ENCODE measurements at regions not wholly inside any gene's neighbourhood (a gene's known extent, or its start where the extent isn't known, plus 50 kb on each side); places are given as distances from the start of the nearest gene placed in this dataset.

- TF ChIP-seq, protein P1, sequence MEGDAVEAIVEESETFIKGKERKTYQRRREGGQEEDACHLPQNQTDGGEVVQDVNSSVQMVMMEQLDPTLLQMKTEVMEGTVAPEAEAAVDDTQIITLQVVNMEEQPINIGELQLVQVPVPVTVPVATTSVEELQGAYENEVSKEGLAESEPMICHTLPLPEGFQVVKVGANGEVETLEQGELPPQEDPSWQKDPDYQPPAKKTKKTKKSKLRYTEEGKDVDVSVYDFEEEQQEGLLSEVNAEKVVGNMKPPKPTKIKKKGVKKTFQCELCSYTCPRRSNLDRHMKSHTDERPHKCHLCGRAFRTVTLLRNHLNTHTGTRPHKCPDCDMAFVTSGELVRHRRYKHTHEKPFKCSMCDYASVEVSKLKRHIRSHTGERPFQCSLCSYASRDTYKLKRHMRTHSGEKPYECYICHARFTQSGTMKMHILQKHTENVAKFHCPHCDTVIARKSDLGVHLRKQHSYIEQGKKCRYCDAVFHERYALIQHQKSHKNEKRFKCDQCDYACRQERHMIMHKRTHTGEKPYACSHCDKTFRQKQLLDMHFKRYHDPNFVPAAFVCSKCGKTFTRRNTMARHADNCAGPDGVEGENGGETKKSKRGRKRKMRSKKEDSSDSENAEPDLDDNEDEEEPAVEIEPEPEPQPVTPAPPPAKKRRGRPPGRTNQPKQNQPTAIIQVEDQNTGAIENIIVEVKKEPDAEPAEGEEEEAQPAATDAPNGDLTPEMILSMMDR (IDR thresholded peaks at IDR 0.05) = no peak
- no peak for TF ChIP-seq POLR2A (IDR thresholded peaks at IDR 0.05)
- no peak for TF ChIP-seq EP300 (IDR thresholded peaks at IDR 0.05)
Observed at GRCh38 chr6:60671369-60671768, 1614.7 kb downstream of the KHDRBS2 start.
